Right lobe of liver (tissue), 4 donors: ENCODE measurements at regions not wholly inside any gene's neighbourhood (a gene's known extent, or its start where the extent isn't known, plus 50 kb on each side); places are given as distances from the start of the nearest gene placed in this dataset.
"Not testable (repeated sequence)": the region's sequence is repeated elsewhere in the genome, so short reads cannot be mapped to it uniquely, and the experiment has no call there.

Source experiments
- CTCF ChIP-seq, 4 donors: fragments of 200-600 bp in 3 of 4; fragments of 450-650 bp in 1 of 4; IDR thresholded peaks; one replicate each; pipeline versions ENCODE4 v1.5.1 to v1.8.0; 2016 to 2022; ENCODE audit warnings: antibody characterized with exemption in 4 of 4, mild to moderate bottlenecking in 2 of 4
- POLR2A ChIP-seq: fragments of 450-650 bp; IDR thresholded peaks from one replicate; pipeline ENCODE4 v1.6.1; 2017; ENCODE audit warnings: antibody characterized with exemption, mild to moderate bottlenecking
- donor health status: DM: no; HTN: no; CAD: no.
- donor health status: DM: no; HTN: no; CAD: no.
- donor health status: DM: no; HTN: yes; CAD: no.

- TF ChIP-seq POLR2A; CTCF (IDR thresholded peaks at IDR 0.05): not testable (repeated sequence)
These were observed 731.8 kb downstream of the COL12A1 start for GRCh38 chr6:74474046-74474445.
